GM10248 (cell line): ENCODE measurements at regions not wholly inside any gene's neighbourhood (a gene's known extent, or its start where the extent isn't known, plus 50 kb on each side); places are given as distances from the start of the nearest gene placed in this dataset.

Source experiments
- CTCF ChIA-PET: fragments of 300-600 bp; sonication (Branson Sonifier 250); formaldehyde crosslinking; extraction: SDS; loops from one replicate; lab custom pipeline; 2021; ENCODE audit warnings: antibody characterized with exemption; lab: Yijun Ruan, JAX
- POLR2A ChIA-PET: fragments of 350-650 bp; sonication (Branson Sonifier 250); formaldehyde crosslinking; extraction: SDS; loops from one replicate; lab custom pipeline; 2020; ENCODE audit warnings: antibody characterized with exemption; lab: Yijun Ruan, JAX
- DNase-seq: peaks from one replicate; pipeline ENCODE4 v3.0.0; 2012; ENCODE audit errors: extremely low spot score
- CTCF ChIP-seq: IDR thresholded peaks from 2 replicates; pipeline ENCODE4 v1.5.1; 2012; ENCODE audit warnings: mild to moderate bottlenecking, low read depth; ENCODE audit errors: extremely low read depth, missing control alignments, control extremely low read depth

DNA sequence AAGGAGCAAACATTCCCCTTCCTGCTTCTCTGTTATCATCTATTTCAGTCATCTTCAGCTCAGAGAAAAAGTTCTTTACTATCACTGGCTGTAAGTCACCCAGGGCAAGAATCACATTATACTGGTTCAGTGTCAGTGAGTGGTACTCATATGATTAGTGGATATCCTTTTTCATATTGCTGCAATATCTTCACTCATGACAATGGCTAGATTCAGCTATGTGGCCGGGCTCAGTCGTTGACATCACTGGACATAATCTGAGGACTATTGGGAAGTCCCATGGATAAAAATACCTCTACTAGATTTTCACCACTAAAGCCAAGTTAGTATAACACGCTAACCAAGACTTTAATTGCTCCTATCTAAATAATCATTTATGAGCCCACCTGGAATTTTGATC is 91.3 kb upstream of the UBE2E2 start:
- TF ChIP-seq CTCF, result no peak
- ChIA-PET CTCF (interaction anchor here (1.8 kb wide), 1 partner anchor 14 kb away, joined by 3 read pairs; no protein-coding TSS in a partner anchor), POLR2A (no interaction called here)
- no peak for DNase-seq

DNA sequence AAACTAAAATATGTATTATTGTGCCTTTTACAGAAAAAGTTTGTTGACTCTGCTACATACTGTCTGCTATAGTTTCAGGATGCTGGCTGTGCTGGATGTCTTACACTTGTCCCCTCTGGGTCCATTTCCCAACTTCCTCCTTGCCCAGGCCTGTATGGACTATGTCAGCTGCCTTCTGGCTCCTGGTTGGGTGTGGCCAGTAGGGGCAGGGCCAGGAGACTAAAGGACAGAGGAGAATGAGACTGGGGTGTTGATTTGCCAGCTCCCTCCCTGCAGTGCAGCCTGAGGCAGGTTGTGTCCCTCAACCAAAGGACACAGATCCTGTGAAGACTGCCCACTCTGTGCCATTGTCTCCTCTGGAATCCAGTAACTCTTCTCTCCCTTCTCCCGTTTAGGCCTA is 90.6 kb upstream of the UBE2E2 start:
- POLR2A ChIA-PET, result no interaction called here
- CTCF ChIA-PET, result interaction anchor here (1.3 to 1.8 kb wide), 2 partner anchors 13 to 15 kb away, joined by 3 to 4 read pairs; no protein-coding TSS in a partner anchor
- no peak for DNase-seq
- no peak for TF ChIP-seq CTCF

- ChIA-PET POLR2A (no interaction called here), CTCF (interaction anchor here (1.3 kb wide), 2 partner anchors 14 to 52 kb away, joined by 3 to 4 read pairs; no protein-coding TSS in a partner anchor)
- no peak for DNase-seq
- no peak for TF ChIP-seq CTCF
Observed at GRCh38 chr3:23113455-23114171, 89.5 kb upstream of the UBE2E2 start.

DNA sequence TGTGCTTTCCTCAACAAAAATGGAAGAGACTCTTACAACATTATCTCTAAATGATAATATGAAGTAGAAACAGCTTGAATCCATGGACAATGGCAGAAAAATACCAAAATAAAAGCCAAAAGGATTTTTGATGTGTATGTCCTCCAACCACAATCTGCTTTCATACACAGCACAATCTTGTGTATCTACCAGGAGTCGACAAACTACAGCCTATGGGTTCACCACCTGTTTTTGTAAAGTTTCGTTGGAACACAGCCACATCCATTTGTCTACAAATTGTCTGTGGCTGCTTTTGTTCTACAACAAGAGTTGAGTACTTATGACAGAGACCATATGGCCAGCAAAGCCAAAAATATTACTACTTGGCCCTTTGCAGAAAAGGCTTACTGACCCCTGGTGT is 88.7 kb upstream of the UBE2E2 start:
- CTCF ChIA-PET, result interaction anchor here (1.3 kb wide), 1 partner anchor 53 kb away, joined by 3 read pairs; no protein-coding TSS in a partner anchor
- POLR2A ChIA-PET, result no interaction called here
- DNase-seq, result no peak
- no peak for TF ChIP-seq CTCF

- TF ChIP-seq CTCF, result no peak
- no peak for DNase-seq
- POLR2A ChIA-PET, result no interaction called here
- CTCF ChIA-PET, result no interaction called here
Observed at GRCh38 chr3:23115171-23115877, 87.8 kb upstream of the UBE2E2 start.

DNA sequence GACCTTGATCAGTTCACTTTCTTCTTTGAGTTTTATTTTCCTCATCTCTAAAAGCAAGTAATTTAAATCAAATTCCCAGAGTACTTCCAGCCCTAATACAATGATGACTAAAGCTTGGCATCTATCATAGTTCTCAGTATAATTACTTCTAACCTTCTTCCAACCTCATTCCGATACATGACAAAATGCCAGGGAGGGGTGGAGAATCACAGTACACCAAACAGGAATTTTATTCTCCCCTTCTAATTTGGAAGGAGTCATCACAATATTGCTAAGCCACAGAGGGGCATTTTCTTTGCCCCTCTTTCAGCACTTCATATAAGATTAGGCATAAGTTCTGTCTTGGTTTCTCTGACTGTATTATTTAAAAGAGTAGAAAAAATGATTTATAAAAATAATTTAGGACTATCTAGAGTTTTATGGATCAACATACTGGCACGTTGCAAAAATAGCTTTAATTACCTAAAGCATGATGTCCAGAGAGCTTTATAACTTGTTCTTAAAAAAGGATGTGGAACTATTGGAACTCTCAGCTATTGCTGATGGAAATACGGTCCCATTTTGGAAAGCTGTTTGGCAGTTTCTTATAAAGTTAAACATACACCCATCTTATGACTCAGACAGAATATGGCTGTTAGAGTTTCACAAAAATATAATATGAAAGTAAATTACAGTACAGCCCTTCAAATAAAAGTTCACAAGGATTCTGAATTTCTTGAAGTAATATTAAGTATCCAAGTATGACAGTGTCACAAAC is 86.9 kb upstream of the UBE2E2 start:
- ChIA-PET CTCF (interaction anchor here (1.0 to 1.5 kb wide), 3 partner anchors 9 to 31 kb away, joined by 3 to 6 read pairs (median 4); no protein-coding TSS in a partner anchor), POLR2A (no interaction called here)
- no peak for DNase-seq
- TF ChIP-seq CTCF, result no peak
